ENCODE measurements at regions not wholly inside any gene's neighbourhood (a gene's known extent, or its start where the extent isn't known, plus 50 kb on each side); places are given as distances from the start of the nearest gene placed in this dataset.

- Histone ChIP-seq H3K23ac (ENCODE audit: low read length in 2 of 2) (no peak overlapping the region), H3K79me1 (replicated peaks; ENCODE audit: low read length, poor library complexity, severe bottlenecking) (no peaks in the 10 kb centered on the region), H3K18ac (ENCODE audit: low read depth in 1 of 2, low read length in 2 of 2) (no peak overlapping the region), H2BK5ac (ENCODE audit: low read depth, low read length, poor library complexity, severe bottlenecking) (no peak overlapping the region), H2BK15ac (ENCODE audit: low read depth, poor library complexity, severe bottlenecking) (no peak overlapping the region), H3K4me2 (ENCODE audit: low read length, poor library complexity, severe bottlenecking) (no peak overlapping the region), H3K9ac (ENCODE audit: low read length) (no peak overlapping the region), H2AK5ac (ENCODE audit: low read length, severe bottlenecking) (no peak overlapping the region), H3K27me3 (ENCODE audit: control insufficient read depth in 1 of 2, insufficient read depth in 1 of 2, low read length in 2 of 2) (peaks cover 0 to 12% of the 10 kb centered on the region in 2 experiments), H4K8ac (ENCODE audit: low read length) (no peak overlapping the region), H3K14ac (ENCODE audit: low read length in 2 of 2) (no peak overlapping the region), H3K4me1 (ENCODE audit: control insufficient read depth, insufficient read depth, low read depth, low read length) (no peaks in the 10 kb centered on the region), H3K4me3 (ENCODE audit: insufficient read depth in 1 of 2, low read depth in 1 of 2, low read length in 2 of 2) (no peak overlapping the region), H4K91ac (ENCODE audit: low read length) (no peak overlapping the region), H3K27ac (ENCODE audit: low read length, poor library complexity, severe bottlenecking) (no peak overlapping the region), H2AFZ (ENCODE audit: low read depth, low read length) (no peak overlapping the region), H3K9me3 (ENCODE audit: control insufficient read depth, low read length) (no peaks in the 10 kb centered on the region), H2BK12ac (ENCODE audit: low read length in 2 of 2) (no peak overlapping the region), H3K4ac (ENCODE audit: low read depth in 1 of 2, low read length in 2 of 2) (no peak overlapping the region), H2BK120ac (ENCODE audit: low read depth, low read length) (no peak overlapping the region), H3K36me3 (ENCODE audit: control insufficient read depth in 1 of 2, insufficient read depth in 2 of 2, low read depth in 1 of 2, low read length in 2 of 2) (no peaks in the 10 kb centered on the region)
- no peak for DNase-seq
These were observed 151.1 kb upstream of the IRX5 start for GRCh38 chr16:54779549-54779948.

- Histone ChIP-seq H2AK5ac (ENCODE audit: low read length, severe bottlenecking) (no peak overlapping the region), H3K9me3 (ENCODE audit: control insufficient read depth, low read length) (peaks cover 6% of the 10 kb centered on the region), H2BK120ac (ENCODE audit: low read depth, low read length) (no peak overlapping the region), H2AFZ (ENCODE audit: low read depth, low read length) (no peak overlapping the region), H3K27me3 (ENCODE audit: control insufficient read depth in 1 of 2, insufficient read depth in 1 of 2, low read length in 2 of 2) (peaks cover 0 to 16% of the 10 kb centered on the region in 2 experiments), H3K4me2 (ENCODE audit: low read length, poor library complexity, severe bottlenecking) (no peak overlapping the region), H3K27ac (ENCODE audit: low read length, poor library complexity, severe bottlenecking) (no peak overlapping the region), H3K18ac (ENCODE audit: low read depth in 1 of 2, low read length in 2 of 2) (no peak overlapping the region), H3K14ac (ENCODE audit: low read length in 2 of 2) (no peak overlapping the region), H3K4me3 (ENCODE audit: insufficient read depth in 1 of 2, low read depth in 1 of 2, low read length in 2 of 2) (no peak overlapping the region), H4K91ac (ENCODE audit: low read length) (no peak overlapping the region), H2BK15ac (ENCODE audit: low read depth, poor library complexity, severe bottlenecking) (no peak overlapping the region), H4K8ac (ENCODE audit: low read length) (no peak overlapping the region), H3K79me1 (replicated peaks; ENCODE audit: low read length, poor library complexity, severe bottlenecking) (no peaks in the 10 kb centered on the region), H3K4me1 (ENCODE audit: control insufficient read depth, insufficient read depth, low read depth, low read length) (no peaks in the 10 kb centered on the region), H2BK5ac (ENCODE audit: low read depth, low read length, poor library complexity, severe bottlenecking) (no peak overlapping the region), H3K9ac (ENCODE audit: low read length) (no peak overlapping the region), H3K23ac (ENCODE audit: low read length in 2 of 2) (no peak overlapping the region), H2BK12ac (ENCODE audit: low read length in 2 of 2) (no peak overlapping the region), H3K4ac (ENCODE audit: low read depth in 1 of 2, low read length in 2 of 2) (no peak overlapping the region), H3K36me3 (ENCODE audit: control insufficient read depth in 1 of 2, insufficient read depth in 2 of 2, low read depth in 1 of 2, low read length in 2 of 2) (no peaks in the 10 kb centered on the region)
- 84% methylated on average over 3 of the region's 3 CpGs for WGBS
- no peak for DNase-seq
These were observed 155.9 kb upstream of the IRX5 start for GRCh38 chr16:54774768-54775167.

GRCh38 chr16:54772400-54772799 is 158.3 kb upstream of the IRX5 start:
- no peak overlapping the region for H3K4me3 ChIP-seq (ENCODE audit: insufficient read depth in 1 of 2, low read depth in 1 of 2, low read length in 2 of 2)
- no peak overlapping the region for H3K14ac ChIP-seq (ENCODE audit: low read length in 2 of 2)
- H3K23ac ChIP-seq (ENCODE audit: low read length in 2 of 2), result no peak overlapping the region
- H2BK12ac ChIP-seq (ENCODE audit: low read length in 2 of 2), result no peak overlapping the region
- no peaks in the 10 kb centered on the region for H3K36me3 ChIP-seq (ENCODE audit: control insufficient read depth in 1 of 2, insufficient read depth in 2 of 2, low read depth in 1 of 2, low read length in 2 of 2)
- H3K79me1 ChIP-seq (replicated peaks; ENCODE audit: low read length, poor library complexity, severe bottlenecking), result no peaks in the 10 kb centered on the region
- H4K91ac ChIP-seq (ENCODE audit: low read length), result no peak overlapping the region
- no peak overlapping the region for H3K18ac ChIP-seq (ENCODE audit: low read depth in 1 of 2, low read length in 2 of 2)
- H3K9me3 ChIP-seq (ENCODE audit: control insufficient read depth, low read length), result peaks cover 6% of the 10 kb centered on the region
- H3K4me1 ChIP-seq (ENCODE audit: control insufficient read depth, insufficient read depth, low read depth, low read length), result no peaks in the 10 kb centered on the region
- no peak overlapping the region for H2AFZ ChIP-seq (ENCODE audit: low read depth, low read length)
- WGBS, result 95% methylated on average over 4 of the region's 4 CpGs
- no peak overlapping the region for H2BK15ac ChIP-seq (ENCODE audit: low read depth, poor library complexity, severe bottlenecking)
- no peak overlapping the region for H4K8ac ChIP-seq (ENCODE audit: low read length)
- no peak overlapping the region for H2AK5ac ChIP-seq (ENCODE audit: low read length, severe bottlenecking)
- no peak for DNase-seq
- no peak overlapping the region for H3K4ac ChIP-seq (ENCODE audit: low read depth in 1 of 2, low read length in 2 of 2)
- H3K9ac ChIP-seq (ENCODE audit: low read length), result no peak overlapping the region
- H2BK120ac ChIP-seq (ENCODE audit: low read depth, low read length), result no peak overlapping the region
- H2BK5ac ChIP-seq (ENCODE audit: low read depth, low read length, poor library complexity, severe bottlenecking), result no peak overlapping the region
- H3K4me2 ChIP-seq (ENCODE audit: low read length, poor library complexity, severe bottlenecking), result no peak overlapping the region
- H3K27ac ChIP-seq (ENCODE audit: low read length, poor library complexity, severe bottlenecking), result no peak overlapping the region
- H3K27me3 ChIP-seq (ENCODE audit: control insufficient read depth in 1 of 2, insufficient read depth in 1 of 2, low read length in 2 of 2), result peaks cover 0 to 13% of the 10 kb centered on the region in 2 experiments

DNA sequence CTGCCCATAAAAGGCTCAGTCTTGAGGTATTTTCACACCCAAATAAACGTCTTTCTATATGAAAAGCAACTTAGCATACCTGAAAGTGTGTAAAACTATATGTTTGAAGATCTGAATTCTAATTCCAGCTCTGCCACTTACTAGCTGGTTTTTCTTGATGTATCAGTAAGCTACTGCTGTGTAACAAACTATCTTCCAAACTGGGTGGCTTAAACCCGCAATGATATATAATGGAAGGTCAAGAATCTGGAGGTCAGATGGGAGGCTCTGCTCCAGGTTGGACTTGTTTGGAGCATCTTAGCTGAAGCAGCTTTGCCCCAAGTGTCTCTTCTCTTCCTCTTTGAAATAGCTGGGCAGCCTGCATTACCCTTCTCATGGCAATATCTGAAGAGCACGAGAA is 164.3 kb upstream of the IRX5 start:
- no peaks in the 10 kb centered on the region for H3K36me3 ChIP-seq (ENCODE audit: control insufficient read depth in 1 of 2, insufficient read depth in 2 of 2, low read depth in 1 of 2, low read length in 2 of 2)
- peaks cover 7% of the 10 kb centered on the region for H3K9me3 ChIP-seq (ENCODE audit: control insufficient read depth, low read length)
- no peaks in the 10 kb centered on the region for H3K4me1 ChIP-seq (ENCODE audit: control insufficient read depth, insufficient read depth, low read depth, low read length)
- no peak overlapping the region for H3K4ac ChIP-seq (ENCODE audit: low read depth in 1 of 2, low read length in 2 of 2)
- 58% methylated on average over 2 of the region's 3 CpGs for WGBS
- no peak overlapping the region for H3K27ac ChIP-seq (ENCODE audit: low read length, poor library complexity, severe bottlenecking)
- no peaks in the 10 kb centered on the region for H3K79me1 ChIP-seq (replicated peaks; ENCODE audit: low read length, poor library complexity, severe bottlenecking)
- no peak overlapping the region for H3K4me3 ChIP-seq (ENCODE audit: insufficient read depth in 1 of 2, low read depth in 1 of 2, low read length in 2 of 2)
- H3K18ac ChIP-seq (ENCODE audit: low read depth in 1 of 2, low read length in 2 of 2), result no peak overlapping the region
- H4K8ac ChIP-seq (ENCODE audit: low read length), result no peak overlapping the region
- H2AFZ ChIP-seq (ENCODE audit: low read depth, low read length), result no peak overlapping the region
- no peak overlapping the region for H2BK12ac ChIP-seq (ENCODE audit: low read length in 2 of 2)
- no peak overlapping the region for H4K91ac ChIP-seq (ENCODE audit: low read length)
- no peak overlapping the region for H3K23ac ChIP-seq (ENCODE audit: low read length in 2 of 2)
- no peak overlapping the region for H3K4me2 ChIP-seq (ENCODE audit: low read length, poor library complexity, severe bottlenecking)
- H3K9ac ChIP-seq (ENCODE audit: low read length), result no peak overlapping the region
- H2BK120ac ChIP-seq (ENCODE audit: low read depth, low read length), result no peak overlapping the region
- no peak overlapping the region for H2BK15ac ChIP-seq (ENCODE audit: low read depth, poor library complexity, severe bottlenecking)
- no peaks in the 10 kb centered on the region for H3K27me3 ChIP-seq (ENCODE audit: control insufficient read depth in 1 of 2, insufficient read depth in 1 of 2, low read length in 2 of 2)
- H2AK5ac ChIP-seq (ENCODE audit: low read length, severe bottlenecking), result no peak overlapping the region
- no peak for DNase-seq
- no peak overlapping the region for H2BK5ac ChIP-seq (ENCODE audit: low read depth, low read length, poor library complexity, severe bottlenecking)
- no peak overlapping the region for H3K14ac ChIP-seq (ENCODE audit: low read length in 2 of 2)
